ENCODE measurements at regions not wholly inside any gene's neighbourhood (a gene's known extent, or its start where the extent isn't known, plus 50 kb on each side); places are given as distances from the start of the nearest gene placed in this dataset.

DNA sequence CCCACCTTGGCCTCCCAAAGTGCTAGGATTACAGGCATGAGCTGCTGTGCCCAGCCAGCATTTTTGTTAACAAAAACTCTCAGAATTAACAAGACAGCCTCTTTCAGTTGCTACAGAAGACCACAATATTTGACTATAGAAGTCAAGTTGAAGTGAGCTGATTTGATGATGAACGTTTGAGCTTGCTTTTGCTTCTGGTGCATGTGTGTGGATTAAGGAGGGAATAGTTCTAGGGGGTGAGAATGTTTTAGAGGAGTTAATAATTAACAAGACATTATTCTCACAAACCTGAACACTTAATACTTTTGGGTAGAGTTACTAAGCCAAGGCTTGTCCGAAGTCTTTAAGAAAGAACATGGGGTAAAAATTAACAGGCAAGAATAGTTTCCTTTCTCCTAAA is 191.6 kb downstream of the TENT4A start:
- TF ChIP-seq, protein P1, sequence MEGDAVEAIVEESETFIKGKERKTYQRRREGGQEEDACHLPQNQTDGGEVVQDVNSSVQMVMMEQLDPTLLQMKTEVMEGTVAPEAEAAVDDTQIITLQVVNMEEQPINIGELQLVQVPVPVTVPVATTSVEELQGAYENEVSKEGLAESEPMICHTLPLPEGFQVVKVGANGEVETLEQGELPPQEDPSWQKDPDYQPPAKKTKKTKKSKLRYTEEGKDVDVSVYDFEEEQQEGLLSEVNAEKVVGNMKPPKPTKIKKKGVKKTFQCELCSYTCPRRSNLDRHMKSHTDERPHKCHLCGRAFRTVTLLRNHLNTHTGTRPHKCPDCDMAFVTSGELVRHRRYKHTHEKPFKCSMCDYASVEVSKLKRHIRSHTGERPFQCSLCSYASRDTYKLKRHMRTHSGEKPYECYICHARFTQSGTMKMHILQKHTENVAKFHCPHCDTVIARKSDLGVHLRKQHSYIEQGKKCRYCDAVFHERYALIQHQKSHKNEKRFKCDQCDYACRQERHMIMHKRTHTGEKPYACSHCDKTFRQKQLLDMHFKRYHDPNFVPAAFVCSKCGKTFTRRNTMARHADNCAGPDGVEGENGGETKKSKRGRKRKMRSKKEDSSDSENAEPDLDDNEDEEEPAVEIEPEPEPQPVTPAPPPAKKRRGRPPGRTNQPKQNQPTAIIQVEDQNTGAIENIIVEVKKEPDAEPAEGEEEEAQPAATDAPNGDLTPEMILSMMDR (IDR thresholded peaks at IDR 0.05) = no peak
- no peak for TF ChIP-seq POLR2A (IDR thresholded peaks at IDR 0.05)

Data from esophagus squamous epithelium (tissue), 4 donors.